ENCODE measurements at regions not wholly inside any gene's neighbourhood (a gene's known extent, or its start where the extent isn't known, plus 50 kb on each side); places are given as distances from the start of the nearest gene placed in this dataset.

GRCh38 chr15:97194750-97195149 lies 765.8 kb upstream of the ARRDC4 start:
- no peak overlapping the region for H3K27ac ChIP-seq
- TF ChIP-seq POLR2A (IDR thresholded peaks at IDR 0.05) = no peak
- TF ChIP-seq, protein P1, sequence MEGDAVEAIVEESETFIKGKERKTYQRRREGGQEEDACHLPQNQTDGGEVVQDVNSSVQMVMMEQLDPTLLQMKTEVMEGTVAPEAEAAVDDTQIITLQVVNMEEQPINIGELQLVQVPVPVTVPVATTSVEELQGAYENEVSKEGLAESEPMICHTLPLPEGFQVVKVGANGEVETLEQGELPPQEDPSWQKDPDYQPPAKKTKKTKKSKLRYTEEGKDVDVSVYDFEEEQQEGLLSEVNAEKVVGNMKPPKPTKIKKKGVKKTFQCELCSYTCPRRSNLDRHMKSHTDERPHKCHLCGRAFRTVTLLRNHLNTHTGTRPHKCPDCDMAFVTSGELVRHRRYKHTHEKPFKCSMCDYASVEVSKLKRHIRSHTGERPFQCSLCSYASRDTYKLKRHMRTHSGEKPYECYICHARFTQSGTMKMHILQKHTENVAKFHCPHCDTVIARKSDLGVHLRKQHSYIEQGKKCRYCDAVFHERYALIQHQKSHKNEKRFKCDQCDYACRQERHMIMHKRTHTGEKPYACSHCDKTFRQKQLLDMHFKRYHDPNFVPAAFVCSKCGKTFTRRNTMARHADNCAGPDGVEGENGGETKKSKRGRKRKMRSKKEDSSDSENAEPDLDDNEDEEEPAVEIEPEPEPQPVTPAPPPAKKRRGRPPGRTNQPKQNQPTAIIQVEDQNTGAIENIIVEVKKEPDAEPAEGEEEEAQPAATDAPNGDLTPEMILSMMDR (IDR thresholded peaks at IDR 0.05) = no peak
- no peak for TF ChIP-seq POLR2AphosphoS5 (IDR thresholded peaks at IDR 0.05)
- TF ChIP-seq EP300 (IDR thresholded peaks at IDR 0.05) = no peak
- WGBS, 2 donors = 90 to 92% methylated on average over 1 of the region's 1 CpG
- H3K4me1 ChIP-seq = no peaks in the 10 kb centered on the region
- no peaks in the 10 kb centered on the region for H3K9me3 ChIP-seq
- H3K36me3 ChIP-seq = no peaks in the 10 kb centered on the region
- ATAC-seq (ENCODE audit: low FRiP score in 2 of 2) = no peak
- no peak for DNase-seq
- H3K27me3 ChIP-seq = no peaks in the 10 kb centered on the region
- no peak overlapping the region for H3K4me3 ChIP-seq

- no peak overlapping the region for H3K4me3 ChIP-seq
- no peak for DNase-seq
- H3K4me1 ChIP-seq = no peaks in the 10 kb centered on the region
- no peaks in the 10 kb centered on the region for H3K27me3 ChIP-seq
- no peak overlapping the region for H3K27ac ChIP-seq
- no peaks in the 10 kb centered on the region for H3K36me3 ChIP-seq
- no peak for ATAC-seq (ENCODE audit: low FRiP score in 2 of 2)
- no peaks in the 10 kb centered on the region for H3K9me3 ChIP-seq
- TF ChIP-seq POLR2A (IDR thresholded peaks at IDR 0.05) = no peak
- no peak for TF ChIP-seq POLR2AphosphoS5 (IDR thresholded peaks at IDR 0.05)
- TF ChIP-seq EP300 (IDR thresholded peaks at IDR 0.05) = no peak
- TF ChIP-seq, protein P1 (IDR thresholded peaks at IDR 0.05) = no peak
- WGBS, 2 donors = 64 to 73% methylated on average over 16 of the region's 16 CpGs
These were observed 764.2 kb upstream of the ARRDC4 start for GRCh38 chr15:97196048-97197014.

DNA sequence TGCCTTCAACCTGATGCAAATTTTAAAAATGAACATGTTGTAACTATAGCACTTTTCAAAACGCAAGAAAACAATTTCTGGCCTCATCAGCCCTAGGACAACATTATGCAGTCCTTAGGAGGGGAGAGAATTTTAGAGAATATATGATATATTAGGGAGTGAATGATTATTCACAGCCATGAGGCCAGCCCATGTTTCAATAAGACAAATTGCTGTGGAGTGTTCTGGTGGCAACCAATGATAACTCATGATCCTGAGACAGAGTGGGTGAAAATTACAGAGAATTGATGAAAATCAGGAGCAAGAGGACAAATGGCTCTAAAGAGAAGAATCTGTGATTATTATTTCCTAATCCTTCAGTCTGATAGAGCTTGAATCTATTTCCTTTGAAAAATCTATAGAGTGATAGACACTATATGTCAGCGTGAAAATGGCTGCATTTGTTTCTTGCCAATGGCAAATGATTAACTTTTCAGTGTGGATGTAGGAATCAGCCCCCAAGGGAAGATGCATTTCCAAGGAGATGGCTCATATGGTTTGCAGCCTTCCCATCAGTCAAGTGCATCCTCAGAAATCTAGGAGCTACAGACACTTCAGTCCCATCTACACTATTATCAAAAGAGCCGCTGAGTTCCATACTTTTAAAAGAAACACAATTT lies 761.0 kb upstream of the ARRDC4 start:
- no peaks in the 10 kb centered on the region for H3K27me3 ChIP-seq
- H3K9me3 ChIP-seq = no peaks in the 10 kb centered on the region
- TF ChIP-seq, protein P1 (IDR thresholded peaks at IDR 0.05) = no peak
- TF ChIP-seq EP300 (IDR thresholded peaks at IDR 0.05) (no peak), POLR2A (IDR thresholded peaks at IDR 0.05) (no peak), POLR2AphosphoS5 (IDR thresholded peaks at IDR 0.05) (no peak)
- H3K4me1 ChIP-seq = no peaks in the 10 kb centered on the region
- 92 to 94% methylated on average over 3 of the region's 3 CpGs for WGBS, 2 donors
- DNase-seq = no peak
- ATAC-seq (ENCODE audit: low FRiP score in 2 of 2) = no peak
- no peak overlapping the region for H3K4me3 ChIP-seq
- H3K27ac ChIP-seq = no peak overlapping the region
- no peaks in the 10 kb centered on the region for H3K36me3 ChIP-seq

DNA sequence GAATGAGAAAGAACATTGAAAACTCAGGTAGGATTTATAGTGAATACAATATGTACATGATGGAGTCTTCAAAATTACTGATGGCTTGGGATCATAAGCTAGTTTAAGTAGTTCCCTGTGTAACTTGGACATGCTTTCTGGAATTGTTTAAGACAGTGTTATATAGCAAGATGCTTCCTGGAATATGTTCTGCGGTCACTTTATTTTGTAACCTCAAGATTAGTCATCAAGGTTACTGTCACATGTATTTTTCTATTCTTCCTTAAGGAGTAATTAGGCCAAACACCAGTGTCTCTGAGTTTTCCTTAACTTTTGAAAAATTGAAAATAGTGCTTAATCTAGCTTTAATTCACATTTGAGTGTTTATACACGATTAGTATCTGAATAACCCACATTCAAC lies 760.3 kb upstream of the ARRDC4 start:
- WGBS, 2 donors = 80 to 83% methylated on average over 2 of the region's 2 CpGs
- ATAC-seq (ENCODE audit: low FRiP score in 2 of 2) = no peak

More for the DNA sequence above, 760.3 kb upstream of the ARRDC4 start:
- Histone ChIP-seq H3K36me3 (no peaks in the 10 kb centered on the region), H3K27me3 (no peaks in the 10 kb centered on the region), H3K27ac (no peak overlapping the region), H3K4me1 (no peaks in the 10 kb centered on the region), H3K4me3 (no peak overlapping the region), H3K9me3 (no peaks in the 10 kb centered on the region)
- TF ChIP-seq EP300 (IDR thresholded peaks at IDR 0.05) (no peak), POLR2A (IDR thresholded peaks at IDR 0.05) (no peak)
- TF ChIP-seq, protein P1 (IDR thresholded peaks at IDR 0.05) = no peak
- DNase-seq = no peak
